ENCODE measurements at regions not wholly inside any gene's neighbourhood (a gene's known extent, or its start where the extent isn't known, plus 50 kb on each side); places are given as distances from the start of the nearest gene placed in this dataset.

DNA sequence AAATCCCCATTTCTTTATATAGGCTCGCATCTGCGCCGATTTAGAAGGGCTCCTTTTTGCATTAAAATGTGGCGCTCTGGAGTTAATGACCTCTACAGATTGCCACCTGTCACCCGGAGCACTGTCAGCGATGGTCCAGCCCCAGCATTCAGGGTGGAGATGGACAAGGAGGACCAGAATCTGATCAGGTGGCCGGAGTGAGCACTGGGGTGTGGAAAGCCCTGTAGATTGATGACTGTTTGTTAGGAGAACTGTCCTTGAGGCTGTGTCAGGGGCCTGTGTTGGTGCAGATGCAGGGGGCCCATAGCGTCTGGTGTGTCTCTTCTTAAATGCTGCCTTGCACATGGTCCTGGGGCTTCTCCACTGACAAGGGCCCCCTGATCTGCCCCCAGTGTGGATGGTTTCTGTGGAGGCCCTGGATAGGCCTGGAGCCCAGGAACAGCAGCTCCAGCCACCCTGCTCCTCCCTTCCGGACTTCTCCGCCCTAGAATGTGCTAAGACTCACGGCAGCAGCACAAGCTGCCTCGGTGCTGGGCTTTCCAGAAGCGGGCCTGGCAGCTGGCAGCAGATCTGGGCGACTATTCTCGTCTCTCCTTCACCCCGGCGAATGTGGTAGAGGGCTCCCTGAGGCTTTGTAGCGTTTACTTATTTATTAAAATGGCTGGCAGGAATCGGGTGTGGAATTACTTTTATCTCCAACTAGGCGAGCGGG, 1333.3 kb downstream of the BRD1 start:
- Histone ChIP-seq H3K36me3 (ENCODE audit: insufficient read depth, low read depth, low read length) (no peaks in the 10 kb centered on the region), H3K27me3 (ENCODE audit: insufficient read depth, low read length) (peaks cover 24% of the 10 kb centered on the region)

DNA sequence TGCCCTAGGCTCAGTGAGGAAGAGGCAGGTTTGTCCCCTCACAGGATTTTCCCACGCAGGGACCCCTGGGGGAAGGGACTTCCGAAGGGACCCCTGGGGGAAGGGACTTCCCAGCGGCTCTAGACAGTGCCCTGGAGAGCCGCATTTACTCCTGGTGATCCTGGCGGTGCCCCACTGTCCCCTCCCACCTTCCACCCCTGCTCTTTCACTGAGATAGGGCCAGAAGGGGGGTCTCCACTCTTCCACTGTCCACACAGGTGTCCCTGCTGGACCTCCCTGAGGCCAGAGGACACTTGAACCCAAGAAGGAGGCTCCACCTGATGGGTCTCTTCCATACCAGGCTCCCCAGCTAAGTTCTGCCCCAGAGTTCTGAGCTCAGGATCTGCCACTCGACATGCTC, 1333.9 kb downstream of the BRD1 start:
- no peaks in the 10 kb centered on the region for H3K9me3 ChIP-seq (ENCODE audit: insufficient read depth, low read depth, low read length)
- H3K4me1 ChIP-seq (ENCODE audit: insufficient read depth, low read length), result peaks cover 3% of the 10 kb centered on the region; the same call in 1 of the 2 replicates

More for the DNA sequence above, 1333.3 kb downstream of the BRD1 start:
- Histone ChIP-seq H3K9me3 (ENCODE audit: insufficient read depth, low read depth, low read length) (no peaks in the 10 kb centered on the region), H3K27ac (ENCODE audit: low read length) (no peak overlapping the region), H3K9ac (ENCODE audit: low read depth, low read length) (no peak overlapping the region), H3K4me3 (ENCODE audit: low read length) (no peak overlapping the region), H3K4me1 (ENCODE audit: insufficient read depth, low read length) (peaks cover 3% of the 10 kb centered on the region; the same call in 1 of the 2 replicates)

DNA sequence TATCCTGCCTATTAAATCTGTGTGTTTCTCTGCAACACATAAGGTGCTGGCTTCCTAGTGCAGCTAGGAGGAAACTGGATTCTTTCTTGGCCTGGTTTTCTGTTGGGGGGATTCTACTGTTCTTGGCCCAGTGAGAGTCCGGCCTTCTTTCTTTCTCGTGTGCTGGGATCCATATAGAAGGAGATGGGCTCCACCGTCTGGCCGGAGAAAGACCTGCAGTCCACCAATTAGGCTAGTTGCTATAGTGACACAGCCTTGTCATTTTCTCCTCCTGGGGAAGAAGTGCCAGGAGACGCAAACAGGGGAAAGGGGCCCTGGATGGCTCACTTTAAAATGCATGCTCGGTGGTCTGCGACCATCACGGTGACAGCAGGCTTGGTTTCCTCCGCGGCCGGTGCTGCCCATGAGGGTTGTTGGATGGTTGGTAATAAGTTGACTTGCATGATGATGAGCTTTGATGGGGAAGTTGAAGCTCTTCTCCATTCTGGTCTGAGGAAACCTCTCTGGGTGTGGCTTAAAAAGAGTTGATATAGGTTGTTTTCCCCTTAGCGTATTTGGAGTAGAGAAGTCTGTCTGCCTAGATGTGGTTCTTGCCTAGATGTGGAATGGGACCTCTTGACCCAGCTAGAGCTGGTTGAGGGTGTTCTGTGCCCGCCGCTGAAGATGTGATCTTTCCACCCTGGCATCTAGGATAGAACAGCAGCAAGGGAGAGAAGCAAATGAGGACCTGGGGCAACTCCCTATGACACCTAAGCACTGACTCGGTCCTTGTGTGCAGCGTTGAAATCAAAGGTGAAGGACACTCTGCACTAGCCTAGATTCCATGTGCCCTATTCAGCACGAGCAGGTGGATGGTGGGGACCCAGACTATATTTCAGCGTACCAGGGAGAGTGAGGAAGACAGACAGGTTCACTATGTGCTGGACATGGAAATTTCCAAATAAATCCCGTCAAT, 1335.0 kb downstream of the BRD1 start:
- Histone ChIP-seq H3K27ac (ENCODE audit: low read length) (no peak overlapping the region), H3K9ac (ENCODE audit: low read depth, low read length) (no peak overlapping the region), H3K36me3 (ENCODE audit: insufficient read depth, low read depth, low read length) (no peaks in the 10 kb centered on the region), H3K4me1 (ENCODE audit: insufficient read depth, low read length) (peaks cover 3% of the 10 kb centered on the region; the same call in 1 of the 2 replicates), H3K27me3 (ENCODE audit: insufficient read depth, low read length) (peaks cover 36% of the 10 kb centered on the region), H3K9me3 (ENCODE audit: insufficient read depth, low read depth, low read length) (no peaks in the 10 kb centered on the region), H3K4me3 (ENCODE audit: low read length) (no peak overlapping the region)

More for the DNA sequence above, 1333.9 kb downstream of the BRD1 start:
- Histone ChIP-seq H3K9ac (ENCODE audit: low read depth, low read length) (no peak overlapping the region), H3K27ac (ENCODE audit: low read length) (no peak overlapping the region), H3K4me3 (ENCODE audit: low read length) (no peak overlapping the region), H3K36me3 (ENCODE audit: insufficient read depth, low read depth, low read length) (no peaks in the 10 kb centered on the region), H3K27me3 (ENCODE audit: insufficient read depth, low read length) (peaks cover 26% of the 10 kb centered on the region)

DNA sequence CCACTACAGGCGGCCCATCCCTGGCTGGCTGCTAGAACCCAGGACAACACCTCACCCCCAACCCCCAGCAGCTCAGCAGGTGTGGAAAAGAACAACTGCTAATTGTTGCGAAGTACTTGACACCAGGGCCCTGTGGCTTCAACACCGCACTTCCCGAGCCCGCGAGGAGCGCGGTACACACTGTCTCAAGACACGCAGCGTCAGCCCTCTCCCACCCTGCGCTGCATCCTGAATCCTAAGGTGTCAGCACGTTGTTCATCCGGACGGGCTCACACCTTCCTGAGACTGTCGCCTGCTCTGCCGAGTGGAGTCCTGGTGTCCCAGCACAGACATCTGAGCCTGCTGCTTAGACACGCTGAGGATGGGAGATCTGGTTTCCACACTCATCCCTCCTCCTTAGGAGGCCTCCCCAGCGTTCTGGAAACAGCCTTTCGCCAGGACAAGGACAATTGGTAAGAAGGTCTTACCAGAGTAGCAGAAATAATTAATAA, 1336.2 kb downstream of the BRD1 start:
- Histone ChIP-seq H3K4me3 (ENCODE audit: low read length) (peak overlapping the region; percentile 70; the same call in 1 of the 2 replicates), H3K36me3 (ENCODE audit: insufficient read depth, low read depth, low read length) (no peaks in the 10 kb centered on the region), H3K4me1 (ENCODE audit: insufficient read depth, low read length) (peaks cover 3% of the 10 kb centered on the region; the same call in 1 of the 2 replicates), H3K9me3 (ENCODE audit: insufficient read depth, low read depth, low read length) (no peaks in the 10 kb centered on the region), H3K27ac (ENCODE audit: low read length) (no peak overlapping the region), H3K9ac (ENCODE audit: low read depth, low read length) (peak overlapping the region; percentile 66; the same call in 1 of the 2 replicates), H3K27me3 (ENCODE audit: insufficient read depth, low read length) (peaks cover 43% of the 10 kb centered on the region)

DNA sequence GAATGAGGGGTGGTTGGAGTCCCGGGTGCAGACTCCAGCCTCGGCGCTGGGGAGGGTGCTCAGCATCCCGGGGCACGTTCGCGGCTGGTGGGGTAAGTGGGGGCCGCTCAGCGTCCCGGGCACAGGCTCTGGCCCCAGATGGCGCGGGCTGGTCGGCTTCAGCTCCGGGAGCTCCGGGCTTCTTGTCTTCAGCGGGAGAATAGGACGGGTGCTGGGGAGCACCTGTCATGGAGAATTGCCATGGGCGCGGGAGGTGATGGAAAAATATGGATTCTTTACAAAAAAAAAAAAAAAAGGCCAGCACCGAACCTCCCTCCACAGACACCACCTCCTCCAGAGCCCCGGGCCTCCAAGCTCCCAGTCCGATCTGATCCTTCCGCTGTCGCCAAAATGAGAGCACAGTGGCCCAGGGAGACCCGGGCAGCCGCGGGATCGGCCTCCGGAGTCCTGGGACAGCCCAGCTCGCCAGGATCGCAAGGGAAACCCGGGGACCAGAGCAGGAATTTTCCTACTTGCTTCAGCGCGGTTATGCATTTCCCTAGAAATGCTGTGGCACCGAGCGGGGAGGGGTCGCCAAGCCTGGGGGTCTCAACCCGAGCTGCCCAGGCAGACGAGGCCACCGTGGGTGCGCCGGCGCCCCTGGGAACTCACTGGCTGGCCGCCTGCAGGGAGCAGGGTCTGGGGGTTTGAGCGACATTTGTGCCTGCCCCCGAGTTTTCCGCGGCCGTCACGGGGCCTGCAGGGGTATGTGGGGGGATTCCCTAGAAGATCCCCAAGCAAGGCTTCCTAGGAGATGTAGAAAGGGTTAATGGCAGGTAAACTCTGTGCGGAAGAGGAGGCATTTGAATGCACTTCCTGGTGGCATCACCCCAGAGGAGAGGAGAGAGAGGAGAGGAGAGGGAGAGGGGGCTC, 1336.9 kb downstream of the BRD1 start:
- Histone ChIP-seq H3K36me3 (ENCODE audit: insufficient read depth, low read depth, low read length) (no peaks in the 10 kb centered on the region), H3K27me3 (ENCODE audit: insufficient read depth, low read length) (peaks cover 43% of the 10 kb centered on the region), H3K9ac (ENCODE audit: low read depth, low read length) (peak overlapping the region; percentile 66; the same call in 1 of the 2 replicates), H3K27ac (ENCODE audit: low read length) (no peak overlapping the region), H3K4me3 (ENCODE audit: low read length) (peak overlapping the region; percentile 70), H3K9me3 (ENCODE audit: insufficient read depth, low read depth, low read length) (no peaks in the 10 kb centered on the region), H3K4me1 (ENCODE audit: insufficient read depth, low read length) (peaks cover 3% of the 10 kb centered on the region; the same call in 1 of the 2 replicates)

DNA sequence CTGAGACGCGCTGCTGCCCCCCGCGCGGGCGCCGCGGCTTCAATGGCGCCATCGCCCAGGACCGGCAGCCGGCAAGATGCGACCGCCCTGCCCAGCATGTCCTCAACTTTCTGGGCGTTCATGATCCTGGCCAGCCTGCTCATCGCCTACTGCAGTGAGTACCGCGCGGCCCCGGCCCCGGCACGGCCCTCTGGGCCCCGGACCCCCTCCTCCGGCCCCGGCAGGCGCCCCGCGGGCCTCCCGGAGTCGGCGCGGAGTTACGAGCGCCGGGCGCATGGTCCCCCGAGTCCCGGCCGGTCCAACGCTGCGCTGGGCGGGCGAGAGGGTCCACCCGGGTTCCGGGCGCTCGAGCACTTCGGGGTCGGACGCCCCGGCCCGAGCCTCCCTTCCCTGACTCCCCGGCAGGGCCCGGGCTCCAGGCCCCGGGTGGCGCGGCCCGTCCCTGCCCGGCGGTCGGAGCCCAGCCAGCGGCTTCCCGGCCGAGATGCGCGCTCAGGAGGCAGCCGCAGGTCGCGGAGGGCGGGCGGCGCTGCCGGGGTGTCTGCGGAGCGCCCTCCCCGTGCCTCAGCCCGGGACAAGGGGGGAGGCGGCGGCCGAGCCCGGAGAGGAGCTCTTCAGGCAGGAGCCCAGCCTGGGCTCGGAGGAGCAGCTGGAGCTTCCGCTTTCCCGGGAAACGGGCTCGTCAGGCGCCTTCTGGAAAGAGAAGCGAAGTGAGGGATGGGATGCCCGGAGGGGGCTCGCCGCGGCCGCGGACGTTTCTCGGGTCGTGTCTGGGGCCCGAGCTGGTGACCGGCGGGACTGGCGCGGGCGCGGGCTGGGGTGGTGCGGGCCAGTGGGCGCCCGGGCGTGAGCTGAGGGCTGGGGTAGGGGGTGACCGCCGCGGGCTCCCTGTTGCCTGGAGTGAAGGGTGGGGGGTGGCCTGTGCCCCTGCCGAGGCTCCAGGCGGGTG, 1337.8 kb downstream of the BRD1 start:
- Histone ChIP-seq H3K4me3 (ENCODE audit: low read length) (peak overlapping the region; percentile 70), H3K27me3 (ENCODE audit: insufficient read depth, low read length) (peaks cover 49% of the 10 kb centered on the region), H3K4me1 (ENCODE audit: insufficient read depth, low read length) (peaks cover 9% of the 10 kb centered on the region; the same call in 1 of the 2 replicates), H3K36me3 (ENCODE audit: insufficient read depth, low read depth, low read length) (no peaks in the 10 kb centered on the region), H3K27ac (ENCODE audit: low read length) (no peak overlapping the region), H3K9ac (ENCODE audit: low read depth, low read length) (peak overlapping the region; percentile 51; the same call in 1 of the 2 replicates), H3K9me3 (ENCODE audit: insufficient read depth, low read depth, low read length) (no peaks in the 10 kb centered on the region)

DNA sequence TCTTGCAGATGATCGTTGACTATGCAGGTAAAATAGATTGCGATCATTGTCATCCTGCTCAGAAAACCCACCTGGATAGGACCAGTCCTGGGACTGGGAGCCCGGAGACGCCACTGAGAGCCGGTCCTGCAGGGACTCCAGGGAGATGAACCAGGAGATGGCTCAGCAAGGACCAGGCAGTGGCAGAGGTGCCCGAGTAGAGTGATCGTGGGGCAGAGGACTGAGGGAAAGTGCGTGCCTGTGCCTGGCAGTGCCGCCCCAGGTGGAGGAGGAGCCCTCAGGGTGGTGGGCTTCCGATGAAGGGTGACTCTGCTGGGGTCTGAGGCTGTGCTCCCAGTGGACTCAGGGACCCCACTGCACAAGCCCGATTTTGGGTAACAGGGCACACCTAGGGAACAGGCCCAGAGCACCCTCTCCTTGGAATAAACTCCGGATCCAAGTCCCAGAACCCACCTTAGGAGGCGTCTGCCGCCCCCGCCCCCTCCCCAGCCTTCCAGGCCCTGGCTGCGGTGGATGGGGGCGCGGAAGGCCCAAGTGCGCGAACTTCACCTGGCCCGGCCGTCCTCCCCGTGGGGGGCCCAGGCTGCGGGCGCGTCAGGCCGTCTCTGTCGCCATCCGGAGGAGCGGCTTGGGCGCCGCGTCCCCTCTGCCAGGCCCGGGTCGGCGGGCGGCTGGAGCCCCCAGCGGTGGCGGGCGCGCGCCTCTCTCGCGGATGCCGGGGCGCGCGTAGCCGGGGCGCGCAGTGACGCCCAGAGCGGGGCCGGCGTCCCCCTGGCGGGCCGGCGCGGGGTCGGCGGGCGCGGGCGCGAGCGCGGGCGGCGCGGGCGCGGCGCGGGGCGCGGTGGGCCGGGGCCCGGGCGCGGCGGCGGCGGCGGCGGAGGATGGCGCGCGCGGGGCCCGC, 1338.8 kb downstream of the BRD1 start:
- H3K27me3 ChIP-seq (ENCODE audit: insufficient read depth, low read length), result peaks cover 49% of the 10 kb centered on the region
- no peaks in the 10 kb centered on the region for H3K36me3 ChIP-seq (ENCODE audit: insufficient read depth, low read depth, low read length)
- H3K9me3 ChIP-seq (ENCODE audit: insufficient read depth, low read depth, low read length), result no peaks in the 10 kb centered on the region
- H3K4me1 ChIP-seq (ENCODE audit: insufficient read depth, low read length), result peaks cover 9% of the 10 kb centered on the region; the same call in 1 of the 2 replicates
- H3K4me3 ChIP-seq (ENCODE audit: low read length), result peak overlapping the region; percentile 55; the same call in 1 of the 2 replicates
- H3K27ac ChIP-seq (ENCODE audit: low read length), result no peak overlapping the region
- H3K9ac ChIP-seq (ENCODE audit: low read depth, low read length), result no peak overlapping the region

DNA sequence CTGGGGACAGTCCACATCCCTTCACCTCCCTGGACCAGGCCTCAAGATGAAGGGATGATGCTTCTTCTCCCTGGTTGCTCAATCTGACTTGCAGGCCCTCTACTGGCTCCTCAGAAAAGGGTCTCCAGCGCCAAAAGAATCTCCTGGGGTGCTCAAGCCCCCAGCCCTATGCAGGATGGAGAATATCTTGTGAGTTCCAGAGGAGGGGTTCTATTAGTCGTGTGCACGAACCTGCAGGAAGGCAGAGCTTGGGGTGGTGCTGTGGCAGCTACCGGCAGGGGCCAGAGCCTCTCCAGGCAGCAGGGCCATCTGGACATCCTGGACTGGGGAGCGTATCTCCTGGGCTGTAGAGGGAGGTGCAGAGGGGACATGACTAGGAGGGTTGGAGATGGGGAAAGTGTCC, 1339.5 kb downstream of the BRD1 start:
- no peak overlapping the region for H3K27ac ChIP-seq (ENCODE audit: low read length)
- H3K36me3 ChIP-seq (ENCODE audit: insufficient read depth, low read depth, low read length), result no peaks in the 10 kb centered on the region
- no peaks in the 10 kb centered on the region for H3K9me3 ChIP-seq (ENCODE audit: insufficient read depth, low read depth, low read length)
- H3K4me1 ChIP-seq (ENCODE audit: insufficient read depth, low read length), result peaks cover 9% of the 10 kb centered on the region; the same call in 1 of the 2 replicates
- no peak overlapping the region for H3K9ac ChIP-seq (ENCODE audit: low read depth, low read length)
- peaks cover 49% of the 10 kb centered on the region for H3K27me3 ChIP-seq (ENCODE audit: insufficient read depth, low read length)
- H3K4me3 ChIP-seq (ENCODE audit: low read length), result no peak overlapping the region

DNA sequence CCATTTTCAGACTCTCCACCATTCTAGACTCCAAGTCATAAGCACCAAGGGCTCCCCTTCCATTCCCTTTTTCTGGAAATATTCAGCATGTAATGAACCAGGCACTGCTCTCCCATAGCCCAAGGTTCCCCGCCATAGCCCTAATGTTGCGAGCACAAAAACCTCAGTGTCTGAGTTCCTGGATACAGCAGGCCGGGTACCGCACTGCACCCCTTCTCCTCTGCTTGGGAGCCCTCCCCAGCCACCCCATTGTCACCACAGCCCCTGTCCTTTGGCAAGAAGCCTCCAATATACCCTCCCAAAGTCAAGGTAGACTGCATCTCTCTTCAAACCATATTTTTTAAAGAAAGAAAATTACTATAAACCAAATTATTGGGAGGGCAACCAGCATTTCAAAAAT, 1341.1 kb downstream of the BRD1 start:
- no peak overlapping the region for H3K9ac ChIP-seq (ENCODE audit: low read depth, low read length)

More for the DNA sequence above, 1341.1 kb downstream of the BRD1 start:
- Histone ChIP-seq H3K4me1 (ENCODE audit: insufficient read depth, low read length) (peaks cover 6% of the 10 kb centered on the region; the same call in 1 of the 2 replicates), H3K27ac (ENCODE audit: low read length) (no peak overlapping the region), H3K9me3 (ENCODE audit: insufficient read depth, low read depth, low read length) (no peaks in the 10 kb centered on the region), H3K27me3 (ENCODE audit: insufficient read depth, low read length) (peaks cover 42% of the 10 kb centered on the region), H3K36me3 (ENCODE audit: insufficient read depth, low read depth, low read length) (no peaks in the 10 kb centered on the region), H3K4me3 (ENCODE audit: low read length) (no peak overlapping the region)

Measured in iPS-20b (cell line).